Right lobe of liver (tissue), 4 donors: ENCODE measurements at regions not wholly inside any gene's neighbourhood (a gene's known extent, or its start where the extent isn't known, plus 50 kb on each side); places are given as distances from the start of the nearest gene placed in this dataset.

Source experiments
- POLR2A ChIP-seq: fragments of 450-650 bp; IDR thresholded peaks from one replicate; pipeline ENCODE4 v1.6.1; 2017; ENCODE audit warnings: antibody characterized with exemption, mild to moderate bottlenecking
- TF ChIP-seq, protein P1 (sequence below), 4 donors: fragments of 200-600 bp in 3 of 4; fragments of 450-650 bp in 1 of 4; IDR thresholded peaks; one replicate each; pipeline versions ENCODE4 v1.5.1 to v1.8.0; 2016 to 2022; ENCODE audit warnings: antibody characterized with exemption in 4 of 4, mild to moderate bottlenecking in 2 of 4
- donor health status: DM: no; HTN: no; CAD: no.
- donor health status: DM: no; HTN: no; CAD: no.
- donor health status: DM: no; HTN: yes; CAD: no.

- TF ChIP-seq, protein P1, sequence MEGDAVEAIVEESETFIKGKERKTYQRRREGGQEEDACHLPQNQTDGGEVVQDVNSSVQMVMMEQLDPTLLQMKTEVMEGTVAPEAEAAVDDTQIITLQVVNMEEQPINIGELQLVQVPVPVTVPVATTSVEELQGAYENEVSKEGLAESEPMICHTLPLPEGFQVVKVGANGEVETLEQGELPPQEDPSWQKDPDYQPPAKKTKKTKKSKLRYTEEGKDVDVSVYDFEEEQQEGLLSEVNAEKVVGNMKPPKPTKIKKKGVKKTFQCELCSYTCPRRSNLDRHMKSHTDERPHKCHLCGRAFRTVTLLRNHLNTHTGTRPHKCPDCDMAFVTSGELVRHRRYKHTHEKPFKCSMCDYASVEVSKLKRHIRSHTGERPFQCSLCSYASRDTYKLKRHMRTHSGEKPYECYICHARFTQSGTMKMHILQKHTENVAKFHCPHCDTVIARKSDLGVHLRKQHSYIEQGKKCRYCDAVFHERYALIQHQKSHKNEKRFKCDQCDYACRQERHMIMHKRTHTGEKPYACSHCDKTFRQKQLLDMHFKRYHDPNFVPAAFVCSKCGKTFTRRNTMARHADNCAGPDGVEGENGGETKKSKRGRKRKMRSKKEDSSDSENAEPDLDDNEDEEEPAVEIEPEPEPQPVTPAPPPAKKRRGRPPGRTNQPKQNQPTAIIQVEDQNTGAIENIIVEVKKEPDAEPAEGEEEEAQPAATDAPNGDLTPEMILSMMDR (IDR thresholded peaks at IDR 0.05), result no peak
- no peak for TF ChIP-seq POLR2A
Observed at GRCh38 chr2:66948234-66948633, 448.9 kb upstream of the ETAA1 start.
